ENCODE measurements at regions not wholly inside any gene's neighbourhood (a gene's known extent, or its start where the extent isn't known, plus 50 kb on each side); places are given as distances from the start of the nearest gene placed in this dataset.

DNA sequence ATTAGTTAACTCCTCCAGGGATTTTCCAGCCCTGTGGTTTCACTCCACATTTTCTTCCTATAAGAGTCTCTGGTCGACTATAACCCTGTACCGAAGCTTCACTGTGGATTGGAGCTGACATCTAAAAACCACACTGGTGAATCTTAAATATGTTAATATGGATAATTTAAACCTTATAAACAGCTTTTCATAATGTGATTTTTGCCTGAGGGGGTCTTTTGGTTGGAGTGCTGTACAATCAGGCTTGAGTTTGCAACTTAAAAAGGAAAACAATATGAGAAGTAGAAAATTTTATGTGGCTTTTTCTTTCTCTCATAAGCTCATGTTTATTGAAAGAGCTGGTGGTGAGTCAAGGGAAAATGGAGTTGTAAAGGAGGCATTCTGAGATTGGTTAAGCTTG, 313.7 kb downstream of the VPS13C start:
- TF ChIP-seq, protein P1, sequence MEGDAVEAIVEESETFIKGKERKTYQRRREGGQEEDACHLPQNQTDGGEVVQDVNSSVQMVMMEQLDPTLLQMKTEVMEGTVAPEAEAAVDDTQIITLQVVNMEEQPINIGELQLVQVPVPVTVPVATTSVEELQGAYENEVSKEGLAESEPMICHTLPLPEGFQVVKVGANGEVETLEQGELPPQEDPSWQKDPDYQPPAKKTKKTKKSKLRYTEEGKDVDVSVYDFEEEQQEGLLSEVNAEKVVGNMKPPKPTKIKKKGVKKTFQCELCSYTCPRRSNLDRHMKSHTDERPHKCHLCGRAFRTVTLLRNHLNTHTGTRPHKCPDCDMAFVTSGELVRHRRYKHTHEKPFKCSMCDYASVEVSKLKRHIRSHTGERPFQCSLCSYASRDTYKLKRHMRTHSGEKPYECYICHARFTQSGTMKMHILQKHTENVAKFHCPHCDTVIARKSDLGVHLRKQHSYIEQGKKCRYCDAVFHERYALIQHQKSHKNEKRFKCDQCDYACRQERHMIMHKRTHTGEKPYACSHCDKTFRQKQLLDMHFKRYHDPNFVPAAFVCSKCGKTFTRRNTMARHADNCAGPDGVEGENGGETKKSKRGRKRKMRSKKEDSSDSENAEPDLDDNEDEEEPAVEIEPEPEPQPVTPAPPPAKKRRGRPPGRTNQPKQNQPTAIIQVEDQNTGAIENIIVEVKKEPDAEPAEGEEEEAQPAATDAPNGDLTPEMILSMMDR (IDR thresholded peaks at IDR 0.05), result no peak
- TF ChIP-seq EP300 (IDR thresholded peaks at IDR 0.05), result no peak
